GM12878 (cell line): ENCODE measurements at regions not wholly inside any gene's neighbourhood (a gene's known extent, or its start where the extent isn't known, plus 50 kb on each side); places are given as distances from the start of the nearest gene placed in this dataset.

Source experiments
- ATAC-seq: fragments of 200-7000 bp; cut with Tn5 transposase; 3 replicates; pipeline ENCODE4 v1.9.1; 2020; ENCODE audit warnings: mild to moderate bottlenecking, moderate library complexity
- BruUV-seq: library from RNA; stranded (reverse); fragments of 400-500 nt; replicated peaks from 2 replicates; lab custom pipeline; 2021; lab: Mats Ljungman, UMichigan
- CTCF ChIA-PET: fragments of 300-600 bp; sonication (Branson Sonifier 250); formaldehyde crosslinking; extraction: SDS; loops from one replicate; lab custom pipeline; 2021; ENCODE audit warnings: inconsistent platforms; lab: Yijun Ruan, JAX
- POLR2A ChIA-PET: fragments of 350-600 bp; formaldehyde crosslinking; extraction: SDS; loops from one replicate; lab custom pipeline; 2021; ENCODE audit warnings: inconsistent platforms; lab: Charles Lee
- RAD21 ChIA-PET: fragments of 300-600 bp; sonication (Branson Sonifier 250); formaldehyde crosslinking; loops from one replicate; lab custom pipeline; 2023; ENCODE audit warnings: antibody characterized with exemption; ENCODE audit not compliant: unreplicated experiment; lab: Charles Lee
- SMC1A ChIA-PET: fragments of 300-600 bp; sonication (Branson Sonifier 250); formaldehyde crosslinking; loops from one replicate; lab custom pipeline; 2023; ENCODE audit not compliant: unreplicated experiment, uncharacterized antibody; lab: Charles Lee
- DNase-seq: peaks from one replicate; pipeline ENCODE4 v3.0.0-alpha.2; 2011; ENCODE audit warnings: low read depth, low spot score
- FAIRE-seq: peaks from 3 replicates; lab custom pipeline; 2011; peaks lifted over from hg19 to GRCh38; lab: Jason Lieb, UNC
- H2AFZ ChIP-seq: 2 replicates; pipeline ENCODE4 v1.6.0; 2011; ENCODE audit warnings: low read depth, low read length, control low read depth; ENCODE audit not compliant: control insufficient read depth
- H3K27ac ChIP-seq: 2 replicates; pipeline ENCODE4 v1.5.1; 2011; ENCODE audit warnings: control low read depth; ENCODE audit not compliant: control insufficient read depth, insufficient read depth
- H3K27me3 ChIP-seq, 2 experiments: replicated peaks in 1 of 2; 2 replicates each; pipeline versions ENCODE4 v1.6.0 to v1.6.1; 2011; ENCODE audit warnings: low read length in 1 of 2; ENCODE audit not compliant: control insufficient read depth in 2 of 2, insufficient read depth in 2 of 2
- H3K36me3 ChIP-seq, 2 experiments: 2 replicates each; pipeline ENCODE4 v1.5.1; 2011; ENCODE audit warnings: low read length in 1 of 2; ENCODE audit not compliant: control insufficient read depth in 2 of 2, insufficient read depth in 2 of 2
- H3K4me1 ChIP-seq: 2 replicates; pipeline ENCODE4 v1.6.1; 2011; ENCODE audit warnings: mild to moderate bottlenecking, low read length, moderate library complexity, mixed read lengths; ENCODE audit not compliant: control insufficient read depth, insufficient read depth
- H3K4me2 ChIP-seq: 2 replicates; pipeline ENCODE4 v1.6.0; 2011; ENCODE audit warnings: control low read depth; ENCODE audit not compliant: control insufficient read depth, insufficient read depth
- H3K4me3 ChIP-seq: fragments of 200-600 bp; sonication (generic); 2 replicates; pipeline ENCODE4 v1.5.1; 2016
- H3K79me2 ChIP-seq: 2 replicates; pipeline ENCODE4 v1.6.0; 2011; ENCODE audit warnings: low read length; ENCODE audit not compliant: control insufficient read depth, insufficient read depth
- H3K9ac ChIP-seq: 2 replicates; pipeline ENCODE4 v1.8.0; 2011; ENCODE audit warnings: low read length, control low read depth, mixed read lengths; ENCODE audit not compliant: control insufficient read depth, insufficient read depth
- H3K9me3 ChIP-seq: replicated peaks from 3 replicates; pipeline ENCODE4 v1.5.1; 2011; ENCODE audit warnings: mild to moderate bottlenecking, low read length; ENCODE audit not compliant: control insufficient read depth, insufficient read depth
- H4K20me1 ChIP-seq: 2 replicates; pipeline ENCODE4 v1.6.0; 2011; ENCODE audit not compliant: control insufficient read depth, insufficient read depth
- ATF7 ChIP-seq: fragments of 450-650 bp; IDR thresholded peaks from 2 replicates; pipeline ENCODE4 v1.6.1; 2016; ENCODE audit warnings: low read depth, mild to moderate bottlenecking
- MTA2 ChIP-seq: fragments of 450-650 bp; IDR thresholded peaks from 2 replicates; pipeline ENCODE4 v1.6.1; 2016; ENCODE audit warnings: low read depth, mild to moderate bottlenecking, moderate library complexity
- SPI1 ChIP-seq: IDR thresholded peaks from 2 replicates; pipeline ENCODE4 v1.6.1; 2011; ENCODE audit warnings: low read depth, mild to moderate bottlenecking, low read length, moderate library complexity, borderline replicate concordance; ENCODE audit not compliant: insufficient read depth
- in situ Hi-C: fragments of 300-500 bp; cut with MboI; formaldehyde crosslinking; loops from 9 replicates; pipeline ENCODE4 v1.14.3; 2018; ENCODE audit warnings: mixed read lengths
- intact Hi-C: fragments of 100-400 bp; cut with micrococcal nuclease; formaldehyde crosslinking; loops from one replicate; pipeline ENCODE4 v1.14.2; 2022; ENCODE audit not compliant: unreplicated experiment
- TF ChIP-seq, protein P1 (sequence below): fragments of 450-650 bp; IDR thresholded peaks from 2 replicates; pipeline ENCODE4 v1.6.1; 2017; ENCODE audit warnings: borderline replicate concordance
- TF ChIP-seq, protein P2 (sequence below): fragments of 450-650 bp; IDR thresholded peaks from 2 replicates; pipeline ENCODE4 v1.6.1; 2017; ENCODE audit warnings: mild to moderate bottlenecking, moderate library complexity

DNA sequence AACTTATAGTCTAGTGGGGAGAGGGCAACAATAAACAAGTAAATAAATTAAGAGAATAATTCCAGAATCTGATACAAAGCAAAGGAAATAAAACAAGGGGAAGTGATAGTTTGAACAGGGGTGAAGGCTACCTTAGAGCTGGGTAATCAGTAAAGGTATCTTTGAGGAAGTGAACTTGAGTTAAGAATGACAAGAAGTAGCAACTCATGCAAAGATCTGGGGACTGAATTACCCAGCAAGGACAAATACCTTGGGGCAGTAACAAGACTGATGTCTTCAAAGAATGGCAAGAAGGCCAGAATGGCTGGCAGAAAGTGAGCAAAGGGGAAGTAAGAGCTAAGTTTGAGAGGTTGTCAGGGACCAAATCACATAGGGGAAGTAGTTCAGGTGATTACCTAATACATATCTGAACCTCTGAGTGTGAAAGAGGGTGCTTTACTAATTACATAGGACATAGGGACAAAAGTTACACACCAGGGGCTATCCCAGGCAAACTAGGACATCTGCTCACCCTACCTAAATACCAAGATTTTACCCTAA, 244.6 kb upstream of the HNRNPA3 start:
- Histone ChIP-seq H2AFZ (no peak overlapping the region), H4K20me1 (no peaks in the 10 kb centered on the region), H3K9ac (no peak overlapping the region), H3K27me3 (no peaks in the 10 kb centered on the region), H3K9me3 (no peaks in the 10 kb centered on the region)
- DNase-seq, result peak; percentile 5
- POLR2A ChIA-PET, result interaction anchor here (0.6 to 1.4 kb wide), 3 partner anchors 8 to 82 kb away, joined by 3 to 5 read pairs (median 4); no protein-coding TSS in a partner anchor
- BruUV-seq, result no TSS peak
- in situ Hi-C loops, result no loop called here
- SMC1A ChIA-PET, result interaction anchor here (0.7 to 2.2 kb wide), 15 partner anchors 8 to 316 kb away, joined by 3 to 9 read pairs (median 5); no protein-coding TSS in a partner anchor
- peak; percentile 41; the same call in 1 of the 2 replicates for TF ChIP-seq SPI1
- TF ChIP-seq ATF7, result peak; percentile 52
- TF ChIP-seq, protein P1, sequence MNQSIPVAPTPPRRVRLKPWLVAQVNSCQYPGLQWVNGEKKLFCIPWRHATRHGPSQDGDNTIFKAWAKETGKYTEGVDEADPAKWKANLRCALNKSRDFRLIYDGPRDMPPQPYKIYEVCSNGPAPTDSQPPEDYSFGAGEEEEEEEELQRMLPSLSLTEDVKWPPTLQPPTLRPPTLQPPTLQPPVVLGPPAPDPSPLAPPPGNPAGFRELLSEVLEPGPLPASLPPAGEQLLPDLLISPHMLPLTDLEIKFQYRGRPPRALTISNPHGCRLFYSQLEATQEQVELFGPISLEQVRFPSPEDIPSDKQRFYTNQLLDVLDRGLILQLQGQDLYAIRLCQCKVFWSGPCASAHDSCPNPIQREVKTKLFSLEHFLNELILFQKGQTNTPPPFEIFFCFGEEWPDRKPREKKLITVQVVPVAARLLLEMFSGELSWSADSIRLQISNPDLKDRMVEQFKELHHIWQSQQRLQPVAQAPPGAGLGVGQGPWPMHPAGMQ, result no peak
- peak; percentile 40; the same call in 1 of the 2 replicates for TF ChIP-seq MTA2
- TF ChIP-seq, protein P2, sequence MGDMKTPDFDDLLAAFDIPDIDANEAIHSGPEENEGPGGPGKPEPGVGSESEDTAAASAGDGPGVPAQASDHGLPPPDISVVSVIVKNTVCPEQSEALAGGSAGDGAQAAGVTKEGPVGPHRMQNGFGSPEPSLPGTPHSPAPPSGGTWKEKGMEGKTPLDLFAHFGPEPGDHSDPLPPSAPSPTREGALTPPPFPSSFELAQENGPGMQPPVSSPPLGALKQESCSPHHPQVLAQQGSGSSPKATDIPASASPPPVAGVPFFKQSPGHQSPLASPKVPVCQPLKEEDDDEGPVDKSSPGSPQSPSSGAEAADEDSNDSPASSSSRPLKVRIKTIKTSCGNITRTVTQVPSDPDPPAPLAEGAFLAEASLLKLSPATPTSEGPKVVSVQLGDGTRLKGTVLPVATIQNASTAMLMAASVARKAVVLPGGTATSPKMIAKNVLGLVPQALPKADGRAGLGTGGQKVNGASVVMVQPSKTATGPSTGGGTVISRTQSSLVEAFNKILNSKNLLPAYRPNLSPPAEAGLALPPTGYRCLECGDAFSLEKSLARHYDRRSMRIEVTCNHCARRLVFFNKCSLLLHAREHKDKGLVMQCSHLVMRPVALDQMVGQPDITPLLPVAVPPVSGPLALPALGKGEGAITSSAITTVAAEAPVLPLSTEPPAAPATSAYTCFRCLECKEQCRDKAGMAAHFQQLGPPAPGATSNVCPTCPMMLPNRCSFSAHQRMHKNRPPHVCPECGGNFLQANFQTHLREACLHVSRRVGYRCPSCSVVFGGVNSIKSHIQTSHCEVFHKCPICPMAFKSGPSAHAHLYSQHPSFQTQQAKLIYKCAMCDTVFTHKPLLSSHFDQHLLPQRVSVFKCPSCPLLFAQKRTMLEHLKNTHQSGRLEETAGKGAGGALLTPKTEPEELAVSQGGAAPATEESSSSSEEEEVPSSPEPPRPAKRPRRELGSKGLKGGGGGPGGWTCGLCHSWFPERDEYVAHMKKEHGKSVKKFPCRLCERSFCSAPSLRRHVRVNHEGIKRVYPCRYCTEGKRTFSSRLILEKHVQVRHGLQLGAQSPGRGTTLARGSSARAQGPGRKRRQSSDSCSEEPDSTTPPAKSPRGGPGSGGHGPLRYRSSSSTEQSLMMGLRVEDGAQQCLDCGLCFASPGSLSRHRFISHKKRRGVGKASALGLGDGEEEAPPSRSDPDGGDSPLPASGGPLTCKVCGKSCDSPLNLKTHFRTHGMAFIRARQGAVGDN, result no peak
- TF ChIP-seq, all 136 proteins: peak for 3
- Histone ChIP-seq H3K4me3 (no peak overlapping the region), H3K36me3 (no peaks in the 10 kb centered on the region), H3K4me1 (no peaks in the 10 kb centered on the region; the same call in 1 of the 2 replicates), H3K79me2 (no peaks in the 10 kb centered on the region), H3K27ac (no peak overlapping the region), H3K4me2 (no peak overlapping the region)
- RAD21 ChIA-PET, result interaction anchor here (0.6 to 1.6 kb wide), 8 partner anchors 9 to 180 kb away, joined by 3 to 7 read pairs (median 3); no protein-coding TSS in a partner anchor
- CTCF ChIA-PET, result interaction anchor here (0.8 to 1.5 kb wide), 5 partner anchors 10 to 316 kb away, joined by 3 to 5 read pairs (median 3); no protein-coding TSS in a partner anchor
- ATAC-seq (peak; percentile 87), FAIRE-seq (peak; percentile 27)
- intact Hi-C loops, result no loop called here
